Activated naive CD4-positive, alpha-beta T cell treated with anti-CD3 and anti-CD28 coated beads, Interleukin-2, amount 50 U/mL, for 72 hours (primary cell): ENCODE measurements at regions not wholly inside any gene's neighbourhood (a gene's known extent, or its start where the extent isn't known, plus 50 kb on each side); places are given as distances from the start of the nearest gene placed in this dataset.

ENCODE experiments used
- ATAC-seq, 2 donors: fragments of 150-1000 bp; cut with Tn5 transposase; 2 replicates each; pipeline ENCODE4 v1.10.0; 2021; ENCODE audit warnings: mild to moderate bottlenecking in 2 of 2, moderate library complexity in 2 of 2
- DNase-seq, 2 donors: peaks; one replicate each; pipeline ENCODE4 v3.0.0; 2021 to 2022; ENCODE audit warnings: low spot score in 2 of 2
- H3K27ac Mint-ChIP-seq, 2 donors: one replicate each; pipeline ENCODE4 v1.8.0; 2022; ENCODE audit warnings: mild to moderate bottlenecking in 2 of 2, mixed read lengths in 2 of 2
- H3K36me3 Mint-ChIP-seq, 2 donors: one replicate each; pipeline ENCODE4 v1.8.0; 2022; ENCODE audit warnings: mixed read lengths in 2 of 2
- H3K9me3 Mint-ChIP-seq, 2 donors: one replicate each; pipeline ENCODE4 v1.8.0; 2022; ENCODE audit warnings: mixed read lengths in 2 of 2

GRCh38 chr12:88782351-88782750 is 202.1 kb upstream of the KITLG start:
- Mint-ChIP-seq H3K27ac (no peak overlapping the region), H3K9me3 (no peaks in the 10 kb centered on the region), H3K36me3 (no peaks in the 10 kb centered on the region)
- DNase-seq, result no peak
- ATAC-seq, result no peak

DNA sequence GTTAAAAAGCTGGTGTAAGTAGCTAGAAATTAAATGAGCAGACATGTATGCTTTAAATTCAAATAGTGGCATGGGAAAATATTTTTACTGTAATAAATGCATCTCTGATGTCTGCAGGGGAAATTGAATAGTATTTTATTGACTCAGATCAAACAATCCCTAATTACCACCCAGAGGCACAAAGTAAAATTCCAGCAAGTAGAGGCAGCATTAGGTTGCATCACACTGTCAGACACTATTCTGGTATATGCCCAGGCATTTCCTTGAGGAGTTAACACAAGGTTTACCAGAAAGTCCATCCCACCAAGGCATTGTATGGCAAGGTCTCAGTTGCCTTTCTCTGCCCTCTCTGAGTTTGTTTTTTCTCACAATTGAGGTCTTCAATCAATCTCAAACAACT is 201.6 kb upstream of the KITLG start:
- Mint-ChIP-seq H3K27ac (no peak overlapping the region), H3K36me3 (no peaks in the 10 kb centered on the region), H3K9me3 (no peaks in the 10 kb centered on the region)
- ATAC-seq, result no peak
- DNase-seq, result no peak

DNA sequence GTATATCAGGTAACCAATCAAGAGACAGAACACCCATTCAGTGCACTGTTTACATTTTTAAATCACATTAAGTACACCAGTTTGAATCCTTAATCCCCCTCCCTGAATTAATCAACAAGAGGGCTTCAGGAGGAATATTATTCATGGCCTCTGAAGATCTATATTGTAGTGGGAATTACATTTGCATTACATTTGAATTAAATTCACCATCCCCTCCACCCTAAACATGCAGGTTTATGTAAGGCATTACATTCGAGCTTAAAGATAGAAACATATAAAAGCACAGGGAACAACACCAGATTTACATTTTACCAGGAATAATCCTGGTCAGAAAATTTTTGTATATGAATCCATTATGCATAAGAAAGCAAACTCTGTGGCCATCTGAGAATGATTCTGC is 197.8 kb upstream of the KITLG start:
- no peak for DNase-seq
- no peak overlapping the region for H3K27ac Mint-ChIP-seq
- no peaks in the 10 kb centered on the region for H3K9me3 Mint-ChIP-seq
- no peaks in the 10 kb centered on the region for H3K36me3 Mint-ChIP-seq
- no peak for ATAC-seq

- Mint-ChIP-seq H3K36me3 (no peaks in the 10 kb centered on the region), H3K9me3 (no peaks in the 10 kb centered on the region), H3K27ac (no peak overlapping the region)
- ATAC-seq, result no peak
- no peak for DNase-seq
Observed at GRCh38 chr12:88775742-88776151, 195.5 kb upstream of the KITLG start.

GRCh38 chr12:88767699-88768098 is 187.4 kb upstream of the KITLG start:
- no peak for DNase-seq
- no peak overlapping the region for H3K27ac Mint-ChIP-seq
- no peaks in the 10 kb centered on the region for H3K9me3 Mint-ChIP-seq
- no peak for ATAC-seq
- no peaks in the 10 kb centered on the region for H3K36me3 Mint-ChIP-seq

- Mint-ChIP-seq H3K36me3 (no peaks in the 10 kb centered on the region), H3K27ac (no peak overlapping the region), H3K9me3 (peaks cover 0 to 5% of the 10 kb centered on the region in 2 donors)
- DNase-seq, result no peak
- ATAC-seq, result no peak
Observed at GRCh38 chr12:88764781-88765480, 184.7 kb upstream of the KITLG start.

DNA sequence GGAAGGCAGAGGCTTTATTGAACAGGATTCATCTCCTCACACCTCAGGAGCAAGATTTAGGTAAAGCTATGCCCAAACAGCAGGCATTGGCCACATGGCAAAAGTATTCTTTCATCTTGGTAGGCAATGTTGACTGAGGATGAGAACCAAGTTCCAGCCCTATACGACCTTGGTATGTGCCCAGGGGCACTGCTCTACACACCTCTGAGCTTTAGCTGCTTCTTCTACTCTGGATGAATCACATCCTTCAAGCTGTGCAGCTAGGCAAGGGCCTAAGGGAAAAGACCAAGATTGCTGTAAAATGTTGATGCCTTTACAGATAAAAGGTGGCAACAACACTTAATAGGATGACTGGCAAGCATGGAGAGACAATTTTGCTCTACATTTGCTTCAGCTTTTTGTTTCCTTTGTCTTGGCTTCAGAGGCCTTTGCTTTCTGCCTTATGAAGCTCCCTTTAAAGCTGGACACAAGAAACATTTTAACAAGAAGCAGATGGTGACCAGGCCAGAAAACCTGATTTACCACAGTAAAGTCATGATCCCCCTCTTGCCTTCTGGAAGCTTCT is 183.3 kb upstream of the KITLG start:
- no peak for DNase-seq
- Mint-ChIP-seq H3K36me3 (no peaks in the 10 kb centered on the region), H3K27ac (no peak overlapping the region), H3K9me3 (peaks cover 0 to 5% of the 10 kb centered on the region in 2 donors)
- no peak for ATAC-seq

DNA sequence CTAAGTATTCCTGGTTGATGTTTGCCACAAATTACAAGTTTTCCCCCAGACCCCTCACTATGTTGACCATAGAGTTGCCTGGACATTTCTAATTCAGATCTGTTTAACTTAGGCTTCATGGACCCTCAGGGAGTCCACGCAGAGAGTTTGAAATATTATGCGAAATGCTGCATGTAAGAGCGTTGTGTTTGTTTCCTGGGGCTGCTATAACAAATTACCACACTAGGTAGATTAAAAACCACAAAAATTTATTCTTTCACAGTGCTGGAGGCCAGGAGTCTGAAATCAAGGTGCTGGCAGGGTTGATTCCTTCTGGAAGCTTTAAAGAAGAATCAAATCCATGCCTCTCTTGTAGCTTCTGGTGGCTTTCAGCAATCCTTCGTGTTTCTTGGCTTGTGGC is 177.9 kb upstream of the KITLG start:
- no peak for DNase-seq
- no peak overlapping the region for H3K27ac Mint-ChIP-seq
- peaks cover 4 to 5% of the 10 kb centered on the region in 2 donors for H3K9me3 Mint-ChIP-seq
- no peaks in the 10 kb centered on the region for H3K36me3 Mint-ChIP-seq
- no peak for ATAC-seq

GRCh38 chr12:88756917-88757316 is 176.6 kb upstream of the KITLG start:
- H3K27ac Mint-ChIP-seq, result no peak overlapping the region
- ATAC-seq (no peak), DNase-seq (no peak)
- no peaks in the 10 kb centered on the region for H3K36me3 Mint-ChIP-seq
- peaks cover 5% of the 10 kb centered on the region in 2 donors for H3K9me3 Mint-ChIP-seq

DNA sequence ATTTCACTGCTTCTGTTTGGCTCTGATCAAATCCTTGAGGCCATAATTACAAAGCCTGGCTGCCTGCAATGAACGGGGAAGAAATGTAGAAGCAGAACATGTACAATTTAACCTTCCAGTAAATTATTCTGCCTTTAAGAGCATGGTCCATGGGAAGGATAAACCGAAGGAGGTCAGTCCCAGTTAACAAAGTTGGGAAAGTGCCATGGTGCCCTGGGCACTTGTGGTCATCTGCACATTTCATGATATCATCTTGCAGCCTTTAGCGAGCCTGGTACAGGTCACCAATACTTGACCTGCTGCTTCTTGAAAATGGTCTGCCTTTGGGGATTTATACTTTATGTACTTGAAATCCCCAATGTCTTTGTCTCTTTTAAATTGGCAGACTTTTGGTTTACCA is 175.9 kb upstream of the KITLG start:
- Mint-ChIP-seq H3K27ac (no peak overlapping the region), H3K36me3 (no peaks in the 10 kb centered on the region), H3K9me3 (peaks cover 5% of the 10 kb centered on the region in 2 donors)
- ATAC-seq (no peak), DNase-seq (no peak)

- H3K36me3 Mint-ChIP-seq, result no peaks in the 10 kb centered on the region
- H3K9me3 Mint-ChIP-seq, result peaks cover 0 to 5% of the 10 kb centered on the region in 2 donors
- DNase-seq, result no peak
- no peak overlapping the region for H3K27ac Mint-ChIP-seq
- no peak for ATAC-seq
Observed at GRCh38 chr12:88753707-88754106, 173.4 kb upstream of the KITLG start.

DNA sequence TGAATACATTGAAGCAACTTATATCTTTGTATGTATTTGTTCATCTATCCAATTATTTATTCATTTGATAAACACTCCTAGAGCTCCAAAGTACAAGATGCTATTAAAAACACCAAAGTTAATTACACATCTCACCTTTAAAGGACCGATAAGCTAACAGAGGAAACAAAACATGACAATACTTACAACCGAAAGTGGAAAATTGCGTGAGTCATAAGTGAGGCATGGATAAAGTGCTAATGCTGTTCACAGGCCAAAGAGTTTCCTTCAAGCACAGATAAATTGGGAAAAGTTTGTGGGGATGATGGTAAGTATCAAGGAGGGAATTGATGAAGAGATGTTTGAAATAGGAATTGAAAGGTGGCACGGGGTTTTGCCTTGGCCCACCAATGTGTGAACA is 172.8 kb upstream of the KITLG start:
- Mint-ChIP-seq H3K36me3 (no peaks in the 10 kb centered on the region), H3K9me3 (peaks cover 0 to 5% of the 10 kb centered on the region in 2 donors), H3K27ac (no peak overlapping the region)
- DNase-seq (no peak), ATAC-seq (no peak)

GRCh38 chr12:88752183-88752582 is 171.9 kb upstream of the KITLG start:
- DNase-seq, result no peak
- H3K9me3 Mint-ChIP-seq, result peaks cover 0 to 5% of the 10 kb centered on the region in 2 donors
- ATAC-seq, result no peak
- H3K36me3 Mint-ChIP-seq, result no peaks in the 10 kb centered on the region
- H3K27ac Mint-ChIP-seq, result no peak overlapping the region

DNA sequence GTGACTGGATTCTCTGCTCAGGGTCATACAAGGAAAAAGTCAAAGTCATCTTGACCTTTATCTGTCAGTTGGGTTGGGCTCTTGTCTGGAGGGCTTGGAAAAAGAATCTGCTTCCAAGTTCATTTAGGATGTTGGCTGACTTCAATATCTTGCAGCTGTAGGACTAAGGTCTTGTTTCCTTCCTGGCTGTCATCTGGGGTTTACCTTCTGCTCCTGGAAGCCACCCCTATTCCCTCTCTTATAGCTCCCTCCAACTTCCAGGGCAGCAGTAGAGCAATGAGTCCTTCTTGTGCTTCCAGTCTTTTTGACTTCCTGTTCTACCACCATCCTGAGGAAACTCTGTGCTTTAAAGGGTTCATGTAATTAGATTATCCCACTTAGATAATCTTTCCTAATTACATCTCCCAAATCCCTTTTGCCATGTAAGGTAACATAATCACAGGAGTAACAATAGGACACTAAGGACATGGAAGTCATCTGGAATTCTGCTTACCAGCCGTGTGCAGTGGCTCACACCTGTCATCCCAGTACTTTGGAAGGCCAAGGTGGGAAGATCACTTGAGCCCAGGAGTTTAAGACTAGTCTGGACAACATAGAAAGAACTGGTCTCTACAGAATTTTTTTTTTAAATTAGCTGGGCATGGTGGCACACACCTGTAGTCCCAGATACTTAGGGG is 170.7 kb upstream of the KITLG start:
- Mint-ChIP-seq H3K27ac (no peak overlapping the region), H3K36me3 (no peaks in the 10 kb centered on the region), H3K9me3 (peaks cover 0 to 5% of the 10 kb centered on the region in 2 donors)
- no peak for DNase-seq
- ATAC-seq, result no peak

DNA sequence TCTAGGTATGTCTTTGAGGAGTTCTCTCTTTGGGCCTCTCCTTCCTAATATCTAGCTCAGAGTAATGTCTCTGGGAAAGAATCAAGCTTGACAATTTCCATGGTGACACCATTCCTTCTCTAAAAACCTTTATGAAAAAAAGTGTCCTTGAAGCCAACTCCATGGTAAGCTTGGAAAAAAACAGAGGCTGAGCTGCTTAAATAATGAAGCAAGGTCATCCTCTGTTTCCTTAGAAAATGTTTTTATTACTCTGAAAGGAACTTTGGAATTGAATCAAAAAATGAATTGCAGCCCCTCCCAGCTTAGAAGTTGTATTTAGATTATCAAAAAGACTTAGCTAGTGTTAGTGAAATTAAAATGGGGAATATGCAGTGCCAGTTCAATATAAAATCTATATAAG is 166.1 kb upstream of the KITLG start:
- Mint-ChIP-seq H3K27ac (no peak overlapping the region), H3K36me3 (no peaks in the 10 kb centered on the region), H3K9me3 (no peaks in the 10 kb centered on the region)
- DNase-seq (no peak), ATAC-seq (no peak)

- no peak for ATAC-seq
- H3K9me3 Mint-ChIP-seq, result no peaks in the 10 kb centered on the region
- no peak for DNase-seq
- no peak overlapping the region for H3K27ac Mint-ChIP-seq
- no peaks in the 10 kb centered on the region for H3K36me3 Mint-ChIP-seq
Observed at GRCh38 chr12:88743946-88744685, 163.8 kb upstream of the KITLG start.

- DNase-seq, result no peak
- no peak overlapping the region for H3K27ac Mint-ChIP-seq
- ATAC-seq, result no peak
Observed at GRCh38 chr12:88737838-88738472, 157.7 kb upstream of the KITLG start.

More at GRCh38 chr12:88737838-88738472, 157.7 kb upstream of the KITLG start:
- Mint-ChIP-seq H3K9me3 (no peaks in the 10 kb centered on the region), H3K36me3 (no peaks in the 10 kb centered on the region)
